Activated naive CD8-positive, alpha-beta T cell treated with anti-CD3 and anti-CD28 coated beads, Interleukin-2, amount 10 ng/mL, durations not matched to agents 7 days and 5 days (primary cell): ENCODE measurements at regions not wholly inside any gene's neighbourhood (a gene's known extent, or its start where the extent isn't known, plus 50 kb on each side); places are given as distances from the start of the nearest gene placed in this dataset.

ENCODE experiments used
- ATAC-seq: fragments of 150-1000 bp; cut with Tn5 transposase; one replicate; pipeline ENCODE4 v1.10.0; 2021; ENCODE audit warnings: low read depth, moderate library complexity
- POLR2A ChIA-PET: fragments of 350-600 bp; sonication (Branson Sonifier 250); formaldehyde crosslinking; loops from one replicate; lab custom pipeline; 2021; ENCODE audit warnings: antibody characterized with exemption; lab: Charles Lee
- DNase-seq: peaks from one replicate; pipeline ENCODE4 v3.0.0; 2021
- H3K27ac Mint-ChIP-seq: one replicate; pipeline ENCODE4 v1.8.0; 2022; ENCODE audit warnings: mild to moderate bottlenecking, mixed read lengths
- H3K27me3 Mint-ChIP-seq: one replicate; pipeline ENCODE4 v1.8.0; 2022; ENCODE audit warnings: mild to moderate bottlenecking, moderate library complexity, mixed read lengths
- H3K36me3 Mint-ChIP-seq: one replicate; pipeline ENCODE4 v1.8.0; 2021; ENCODE audit warnings: mild to moderate bottlenecking, mixed read lengths
- H3K4me1 Mint-ChIP-seq: one replicate; pipeline ENCODE4 v1.8.0; 2021; ENCODE audit warnings: mixed read lengths
- H3K4me3 Mint-ChIP-seq: one replicate; pipeline ENCODE4 v1.8.0; 2022; ENCODE audit warnings: mild to moderate bottlenecking, moderate library complexity, mixed read lengths
- H3K9me3 Mint-ChIP-seq: one replicate; pipeline ENCODE4 v1.8.0; 2021; ENCODE audit warnings: mixed read lengths

DNA sequence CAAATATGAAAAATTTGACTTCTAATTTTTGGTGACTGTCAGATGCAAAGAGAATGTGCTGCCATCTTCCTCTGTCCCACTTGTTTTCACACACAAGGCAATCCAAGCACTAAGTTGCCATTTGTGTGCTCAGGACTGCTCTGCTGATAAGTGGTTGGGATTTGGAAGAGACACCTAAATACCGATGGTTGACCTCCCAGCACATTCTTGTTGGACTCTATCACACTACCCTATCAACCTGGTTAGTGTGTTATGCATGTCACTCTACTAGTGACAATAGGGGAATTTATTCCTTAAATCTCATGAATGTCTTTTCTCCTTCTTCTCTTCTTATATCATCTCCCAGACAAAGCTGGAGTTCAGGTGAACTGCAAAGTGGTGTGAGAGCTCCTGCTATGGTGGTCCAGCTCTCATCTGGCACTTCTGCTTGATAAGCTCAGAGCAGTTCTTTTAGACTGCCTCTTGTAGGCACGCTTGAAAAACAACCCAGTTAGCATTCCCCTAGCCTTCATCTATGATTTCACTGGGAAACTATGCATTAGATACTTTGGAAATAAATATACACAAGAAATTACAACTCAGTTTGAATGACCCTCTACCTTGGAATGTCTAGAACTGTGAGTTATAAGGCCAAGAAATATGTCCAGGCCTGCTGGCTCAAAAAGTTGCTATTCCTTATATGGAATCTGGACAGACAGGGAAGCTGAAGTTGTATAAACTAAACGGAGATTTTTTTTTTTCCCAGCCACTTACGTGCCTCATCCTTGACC is 404.8 kb downstream of the MEIS1 start:
- ATAC-seq (no peak), DNase-seq (no peak)
- Mint-ChIP-seq H3K36me3 (no peaks in the 10 kb centered on the region), H3K27ac (no peak overlapping the region), H3K27me3 (no peaks in the 10 kb centered on the region), H3K9me3 (no peaks in the 10 kb centered on the region), H3K4me1 (no peaks in the 10 kb centered on the region), H3K4me3 (no peak overlapping the region)
- POLR2A ChIA-PET = no interaction called here

DNA sequence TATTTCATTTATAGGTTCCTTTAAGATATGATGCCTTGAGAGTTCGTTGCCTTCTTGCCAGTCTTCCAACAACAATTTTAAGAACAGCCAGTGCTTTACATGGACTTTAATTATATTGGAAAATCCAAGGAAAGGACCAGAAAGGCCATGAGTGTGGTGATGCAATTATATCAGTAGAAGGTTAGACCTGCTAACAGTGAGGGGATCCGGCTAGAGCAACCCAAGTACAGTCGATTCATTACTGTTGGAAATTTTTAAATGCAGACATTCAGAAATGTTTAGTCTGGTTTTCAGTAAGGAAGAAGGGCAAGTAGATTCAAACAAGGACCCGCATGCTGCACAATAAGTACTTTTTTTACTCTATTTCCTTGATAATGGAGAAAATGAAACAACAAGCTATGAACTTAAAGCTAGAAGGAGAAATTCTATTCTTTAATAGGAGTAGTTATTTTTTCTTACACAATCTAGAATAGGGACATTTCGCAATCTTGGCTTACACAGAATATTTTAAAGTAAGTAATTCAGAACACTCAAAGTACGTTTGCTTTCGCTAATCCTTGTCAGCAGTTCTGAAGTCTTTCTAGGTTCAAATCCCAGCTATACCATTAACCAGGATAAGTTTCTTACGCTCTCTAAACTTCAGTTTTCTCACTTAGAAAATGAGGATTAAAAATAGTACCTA is 405.5 kb downstream of the MEIS1 start:
- no peaks in the 10 kb centered on the region for H3K36me3 Mint-ChIP-seq
- no peak overlapping the region for H3K4me3 Mint-ChIP-seq

DNA sequence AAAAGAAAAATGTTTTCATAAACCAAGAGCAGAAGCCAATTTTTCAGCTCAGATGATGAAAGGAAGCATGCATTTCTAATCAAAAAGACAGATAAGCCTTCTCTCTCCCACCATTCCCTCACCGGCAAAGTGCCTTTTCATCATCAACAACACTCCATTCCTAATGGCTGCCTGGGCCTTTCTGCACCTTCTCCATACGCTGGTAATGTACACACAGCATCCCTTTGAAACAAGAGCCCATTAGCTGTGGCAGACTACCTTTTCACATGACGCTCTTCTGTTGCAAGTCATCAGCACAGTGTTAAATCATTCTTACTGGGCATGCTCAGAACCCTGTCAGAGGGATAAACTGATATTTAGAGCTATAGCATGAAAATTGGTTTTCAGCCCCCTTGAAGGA is 408.9 kb downstream of the MEIS1 start:
- Mint-ChIP-seq H3K9me3 (no peaks in the 10 kb centered on the region), H3K27ac (no peak overlapping the region), H3K4me1 (no peaks in the 10 kb centered on the region), H3K4me3 (no peak overlapping the region), H3K27me3 (no peaks in the 10 kb centered on the region), H3K36me3 (no peaks in the 10 kb centered on the region)
- DNase-seq (no peak), ATAC-seq (no peak)
- POLR2A ChIA-PET = no interaction called here

More for the DNA sequence above, 405.5 kb downstream of the MEIS1 start:
- H3K27ac Mint-ChIP-seq = no peak overlapping the region
- no peak for DNase-seq
- POLR2A ChIA-PET = no interaction called here
- H3K27me3 Mint-ChIP-seq = no peaks in the 10 kb centered on the region
- ATAC-seq = no peak
- H3K4me1 Mint-ChIP-seq = no peaks in the 10 kb centered on the region
- no peaks in the 10 kb centered on the region for H3K9me3 Mint-ChIP-seq

DNA sequence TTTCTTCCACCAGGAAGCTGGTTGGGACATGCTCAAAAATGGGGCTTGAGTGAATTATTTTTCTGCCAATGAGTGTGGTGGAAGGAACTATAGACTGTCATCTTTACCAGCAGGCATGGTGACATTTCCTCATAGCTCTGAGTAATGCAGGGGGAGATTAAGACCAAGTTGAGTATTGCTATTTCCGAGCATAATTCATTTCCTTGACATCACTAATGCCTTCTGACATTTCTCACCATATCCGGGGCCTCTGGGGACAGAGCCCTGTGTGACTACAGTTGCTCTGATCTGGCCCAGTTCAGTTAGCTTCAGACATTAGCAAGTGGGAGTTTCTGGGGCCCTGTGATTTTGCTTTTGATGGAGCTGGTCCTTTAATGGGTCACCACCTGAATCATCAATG is 410.4 kb downstream of the MEIS1 start:
- Mint-ChIP-seq H3K27ac (no peak overlapping the region), H3K9me3 (no peaks in the 10 kb centered on the region), H3K4me3 (no peak overlapping the region), H3K27me3 (no peaks in the 10 kb centered on the region), H3K36me3 (no peaks in the 10 kb centered on the region), H3K4me1 (no peaks in the 10 kb centered on the region)
- ATAC-seq (no peak), DNase-seq (no peak)
- POLR2A ChIA-PET = no interaction called here

DNA sequence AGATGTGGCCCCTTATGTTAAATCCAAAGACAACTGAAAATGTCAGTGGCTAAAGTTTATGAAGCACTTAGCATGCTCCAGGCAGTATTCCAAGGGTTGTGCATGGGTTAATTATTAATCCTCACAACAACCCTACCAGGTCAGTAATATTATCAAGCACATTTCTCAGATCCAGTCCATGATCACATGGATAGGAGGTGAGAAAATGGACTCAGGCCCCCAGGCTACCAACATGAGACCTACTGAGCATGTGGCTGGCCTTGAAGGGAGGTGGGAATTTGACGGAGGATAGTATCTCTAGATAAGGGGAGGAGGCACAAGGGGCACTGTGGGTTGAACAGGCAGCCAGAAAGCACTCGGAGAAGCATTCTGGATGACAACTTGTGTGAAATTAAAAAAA is 412.0 kb downstream of the MEIS1 start:
- Mint-ChIP-seq H3K27ac (no peak overlapping the region), H3K27me3 (no peaks in the 10 kb centered on the region), H3K36me3 (no peaks in the 10 kb centered on the region), H3K9me3 (no peaks in the 10 kb centered on the region), H3K4me3 (no peak overlapping the region), H3K4me1 (no peaks in the 10 kb centered on the region)
- DNase-seq (no peak), ATAC-seq (no peak)
- POLR2A ChIA-PET = no interaction called here

DNA sequence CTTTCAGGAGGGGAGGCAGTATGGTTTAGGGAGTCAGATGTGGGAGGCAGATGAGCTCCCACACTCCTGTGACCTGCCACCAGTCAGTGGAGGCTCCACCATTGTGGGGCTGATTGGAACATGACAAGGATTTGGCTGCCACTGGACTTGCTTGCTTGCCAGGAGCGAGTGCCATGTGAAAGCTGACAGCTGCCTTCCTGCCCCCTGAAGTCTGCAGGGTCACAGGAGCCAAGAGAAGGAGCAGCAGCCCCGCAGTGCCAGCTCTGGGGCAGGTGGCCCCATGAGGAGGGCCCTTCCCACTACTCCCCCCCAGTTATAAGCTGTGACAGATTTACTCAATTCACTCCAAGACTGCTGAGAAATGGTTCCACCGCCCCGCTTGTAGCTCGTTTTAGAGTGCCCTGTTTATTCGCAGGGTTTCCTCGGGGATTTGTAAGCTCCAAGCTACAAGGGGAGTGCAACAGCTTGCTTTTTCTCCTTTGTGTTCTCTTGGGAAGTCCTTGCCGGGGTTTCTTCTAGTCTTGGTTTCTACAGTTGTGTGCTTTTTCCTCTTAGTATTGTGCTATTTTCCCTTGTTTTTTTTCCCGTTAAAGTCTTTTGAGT is 414.3 kb downstream of the MEIS1 start:
- no peaks in the 10 kb centered on the region for H3K27me3 Mint-ChIP-seq
- DNase-seq (no peak), ATAC-seq (no peak)
- no peak overlapping the region for H3K4me3 Mint-ChIP-seq
- H3K4me1 Mint-ChIP-seq = no peaks in the 10 kb centered on the region
- H3K27ac Mint-ChIP-seq = no peak overlapping the region
- no peaks in the 10 kb centered on the region for H3K9me3 Mint-ChIP-seq
- POLR2A ChIA-PET = no interaction called here
- no peaks in the 10 kb centered on the region for H3K36me3 Mint-ChIP-seq

DNA sequence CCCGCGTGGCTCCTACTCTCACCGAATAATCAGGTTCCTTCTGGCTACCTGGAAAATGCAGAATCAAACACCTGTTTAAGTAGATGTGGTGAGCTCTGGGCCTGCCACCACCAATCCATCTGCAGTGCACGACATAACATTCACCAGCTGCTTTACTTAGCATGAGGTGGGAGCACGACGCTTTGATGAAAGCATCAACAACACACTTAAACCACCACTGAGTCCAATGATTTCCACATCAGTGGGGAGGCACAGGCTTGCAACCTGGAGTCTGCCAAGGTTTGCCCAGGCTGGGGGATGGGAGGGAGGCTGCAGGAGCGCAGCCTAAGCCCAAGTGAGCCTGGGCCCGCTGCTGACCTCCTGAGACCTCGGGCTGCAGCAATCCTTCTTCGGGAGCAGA is 415.5 kb downstream of the MEIS1 start:
- Mint-ChIP-seq H3K9me3 (no peaks in the 10 kb centered on the region), H3K27ac (no peak overlapping the region), H3K4me1 (no peaks in the 10 kb centered on the region), H3K36me3 (no peaks in the 10 kb centered on the region), H3K4me3 (no peak overlapping the region), H3K27me3 (no peaks in the 10 kb centered on the region)
- ATAC-seq = no peak
- DNase-seq = no peak
- POLR2A ChIA-PET = no interaction called here

DNA sequence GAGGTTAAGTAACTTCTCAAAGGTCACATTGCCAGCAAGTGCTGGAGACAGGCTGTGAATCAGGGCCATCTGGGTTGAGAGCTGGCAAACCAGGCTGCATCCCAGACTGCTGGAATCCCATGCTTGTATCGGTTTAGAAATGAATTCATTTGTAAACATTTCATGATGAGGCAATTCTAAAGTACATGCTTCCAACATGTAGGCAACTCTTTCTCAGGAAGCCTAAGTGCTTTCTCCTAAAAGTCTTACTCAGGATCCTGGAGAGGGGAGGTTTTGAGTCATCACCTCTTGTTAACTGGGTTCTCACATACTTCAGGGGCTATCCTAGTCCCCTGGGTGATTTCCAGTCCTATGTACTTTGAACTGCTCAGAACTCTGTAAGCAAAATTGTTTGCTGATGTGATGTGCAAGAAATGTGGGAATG is 416.5 kb downstream of the MEIS1 start:
- DNase-seq (no peak), ATAC-seq (no peak)
- Mint-ChIP-seq H3K4me1 (no peaks in the 10 kb centered on the region), H3K9me3 (no peaks in the 10 kb centered on the region), H3K4me3 (no peak overlapping the region), H3K36me3 (no peaks in the 10 kb centered on the region), H3K27ac (no peak overlapping the region), H3K27me3 (no peaks in the 10 kb centered on the region)
- POLR2A ChIA-PET = no interaction called here

DNA sequence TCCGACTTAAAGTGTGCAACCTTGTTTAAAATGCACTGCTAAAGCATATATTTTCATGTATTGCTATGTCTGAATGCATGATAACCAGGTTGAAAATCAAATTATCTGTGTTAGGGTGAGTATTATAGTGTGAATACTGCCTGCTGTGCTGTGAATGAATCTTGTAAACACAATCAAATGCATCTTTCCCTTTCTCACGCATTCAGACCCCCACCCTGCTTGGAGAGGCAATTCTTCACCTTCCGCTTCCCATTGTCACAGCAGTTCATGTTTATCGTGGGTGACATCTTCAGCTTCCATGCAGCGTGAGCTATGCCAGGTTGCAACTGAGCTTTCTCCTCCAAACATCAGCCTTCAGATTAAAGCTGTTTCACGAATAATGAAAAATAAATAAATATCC is 418.0 kb downstream of the MEIS1 start:
- no peak overlapping the region for H3K27ac Mint-ChIP-seq
- ATAC-seq = no peak
- H3K36me3 Mint-ChIP-seq = no peaks in the 10 kb centered on the region
- no peak for DNase-seq
- no peaks in the 10 kb centered on the region for H3K4me1 Mint-ChIP-seq
- H3K4me3 Mint-ChIP-seq = no peak overlapping the region
- no peaks in the 10 kb centered on the region for H3K27me3 Mint-ChIP-seq
- POLR2A ChIA-PET = no interaction called here
- H3K9me3 Mint-ChIP-seq = peaks cover 4% of the 10 kb centered on the region

DNA sequence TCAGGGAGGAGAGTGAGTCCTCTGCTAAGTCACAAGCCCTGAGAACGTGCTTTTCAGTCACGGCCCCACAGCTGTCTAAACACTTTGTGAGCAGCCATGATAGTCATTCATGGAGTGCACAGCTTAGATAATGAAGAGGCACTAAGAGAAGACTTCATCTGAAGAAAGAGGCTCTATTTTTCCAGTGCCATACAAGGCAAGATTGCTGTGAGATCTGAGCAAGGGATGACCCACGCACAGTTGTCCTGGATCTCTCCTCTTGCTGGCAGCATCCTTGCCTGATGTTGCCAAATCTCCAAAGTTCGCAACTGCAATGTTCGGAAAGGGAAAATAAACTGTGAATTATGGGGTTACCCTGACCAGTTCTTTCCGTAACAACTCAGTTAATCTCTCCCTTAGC is 418.7 kb downstream of the MEIS1 start:
- H3K27ac Mint-ChIP-seq = no peak overlapping the region
- POLR2A ChIA-PET = no interaction called here
- ATAC-seq = no peak
- no peak overlapping the region for H3K4me3 Mint-ChIP-seq
- no peaks in the 10 kb centered on the region for H3K36me3 Mint-ChIP-seq
- no peaks in the 10 kb centered on the region for H3K4me1 Mint-ChIP-seq
- H3K27me3 Mint-ChIP-seq = no peaks in the 10 kb centered on the region
- peaks cover 4% of the 10 kb centered on the region for H3K9me3 Mint-ChIP-seq
- no peak for DNase-seq

DNA sequence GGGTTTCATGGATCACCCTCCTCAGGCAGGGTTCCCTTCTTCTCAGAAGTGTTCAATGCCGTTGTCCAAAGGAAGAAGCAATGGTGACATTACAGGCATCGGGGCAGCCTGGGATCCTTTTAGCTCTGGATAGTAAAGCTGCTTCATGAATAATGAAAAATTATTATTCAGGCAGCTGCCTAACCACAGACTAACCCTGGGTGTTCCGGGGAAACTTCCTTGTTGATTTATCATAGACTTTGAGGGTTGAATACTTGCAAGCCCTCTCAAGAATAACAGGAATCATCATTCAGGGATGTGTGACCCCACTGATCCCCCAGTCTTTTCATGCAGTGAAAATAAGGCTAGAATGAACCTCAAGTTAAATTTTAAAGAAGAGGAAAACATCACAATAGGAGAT is 419.4 kb downstream of the MEIS1 start:
- no peaks in the 10 kb centered on the region for H3K36me3 Mint-ChIP-seq
- no peak overlapping the region for H3K4me3 Mint-ChIP-seq
- no peaks in the 10 kb centered on the region for H3K4me1 Mint-ChIP-seq
- POLR2A ChIA-PET = no interaction called here
- H3K9me3 Mint-ChIP-seq = peaks cover 4% of the 10 kb centered on the region
- no peak for DNase-seq
- H3K27ac Mint-ChIP-seq = no peak overlapping the region
- ATAC-seq = no peak
- H3K27me3 Mint-ChIP-seq = no peaks in the 10 kb centered on the region

DNA sequence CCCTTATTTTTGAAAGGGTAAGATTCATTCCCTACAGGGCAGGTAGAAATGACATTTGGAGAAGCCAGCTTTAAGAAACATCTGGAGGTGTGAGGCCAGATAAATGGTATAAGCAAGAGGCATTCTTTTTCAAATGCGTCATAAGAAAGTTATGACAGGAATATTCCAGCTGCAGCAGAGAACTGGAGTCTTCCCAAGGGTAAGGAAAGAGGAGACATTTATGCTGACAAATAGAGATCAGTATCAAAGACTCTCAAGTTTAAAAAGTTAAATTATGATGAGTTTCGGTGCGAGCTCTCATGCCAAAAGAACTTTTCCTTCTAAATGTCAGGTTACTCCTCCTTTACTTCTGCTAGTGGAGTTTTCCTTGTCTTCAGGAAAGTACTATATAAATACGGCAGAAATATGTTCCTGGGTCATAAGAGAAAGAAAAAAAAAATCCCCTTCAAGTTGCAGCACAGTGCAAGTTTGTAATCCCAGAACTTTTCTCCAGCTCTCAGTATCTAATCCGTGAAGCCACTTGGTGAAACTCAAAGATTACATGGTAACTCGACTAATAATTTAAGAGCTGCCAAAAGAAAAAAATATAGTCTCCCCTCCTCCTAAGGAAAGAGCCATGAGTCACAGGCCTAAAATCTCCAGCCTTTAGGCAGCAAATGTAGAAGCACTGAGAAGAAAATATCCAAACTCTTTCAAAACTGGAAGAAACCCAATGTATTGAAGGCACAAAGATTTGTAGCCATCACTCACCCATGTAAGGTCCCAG is 428.1 kb downstream of the MEIS1 start:
- ATAC-seq = no peak
- Mint-ChIP-seq H3K27ac (no peak overlapping the region), H3K4me3 (no peak overlapping the region), H3K9me3 (no peaks in the 10 kb centered on the region), H3K36me3 (no peaks in the 10 kb centered on the region), H3K4me1 (no peaks in the 10 kb centered on the region), H3K27me3 (no peaks in the 10 kb centered on the region)
- POLR2A ChIA-PET = no interaction called here
- no peak for DNase-seq

DNA sequence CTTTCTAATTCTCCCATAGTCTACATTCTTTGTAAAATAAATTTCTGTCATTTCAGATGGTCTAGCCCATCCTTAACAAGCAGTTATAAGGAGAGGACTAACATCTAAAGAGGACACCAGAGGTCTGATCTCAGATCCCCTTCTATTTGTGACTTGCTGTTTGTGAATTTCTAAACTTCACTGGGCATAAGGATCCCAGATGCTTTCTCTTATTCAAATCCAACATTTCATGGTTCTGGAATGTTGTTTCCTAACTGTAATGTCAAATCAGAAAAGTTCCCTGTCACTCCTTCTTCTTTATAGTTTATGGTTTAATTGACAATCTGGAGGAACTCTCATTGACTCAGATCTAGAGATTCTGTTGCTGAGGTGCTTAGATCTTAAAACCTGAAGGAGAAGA is 430.2 kb downstream of the MEIS1 start:
- POLR2A ChIA-PET = no interaction called here
- Mint-ChIP-seq H3K36me3 (no peaks in the 10 kb centered on the region), H3K27ac (no peak overlapping the region), H3K27me3 (no peaks in the 10 kb centered on the region), H3K4me3 (no peak overlapping the region), H3K4me1 (no peaks in the 10 kb centered on the region), H3K9me3 (peaks cover 1% of the 10 kb centered on the region)
- DNase-seq (no peak), ATAC-seq (no peak)
